HepG2 (cell line): ENCODE measurements at regions not wholly inside any gene's neighbourhood (a gene's known extent, or its start where the extent isn't known, plus 50 kb on each side); places are given as distances from the start of the nearest gene placed in this dataset.

Experiments
- ATAC-seq: fragments of 200-7000 bp; cut with Tn5 transposase; 3 replicates; pipeline ENCODE4 v1.9.1; 2020; ENCODE audit warnings: mild to moderate bottlenecking, moderate library complexity
- BruUV-seq: library from RNA; stranded (reverse); fragments of 400-500 nt; replicated peaks from 2 replicates; lab custom pipeline; 2021; lab: Mats Ljungman, UMichigan
- CTCF ChIA-PET: fragments of 300-600 bp; formaldehyde crosslinking; extraction: SDS; loops from one replicate; lab custom pipeline; 2021; ENCODE audit warnings: low total read pairs, inconsistent platforms, low intra/inter-chr PET ratio; lab: Yijun Ruan, JAX
- POLR2A ChIA-PET: fragments of 350-600 bp; sonication (Branson Sonifier 250); formaldehyde crosslinking; loops from one replicate; lab custom pipeline; 2020; ENCODE audit warnings: antibody characterized with exemption, inconsistent platforms; lab: Yijun Ruan, JAX
- DNase-seq: peaks from one replicate; pipeline ENCODE4 v3.0.0-alpha.2; 2015; ENCODE audit warnings: low spot score
- FAIRE-seq: peaks from 3 replicates; lab custom pipeline; 2011; peaks lifted over from hg19 to GRCh38; lab: Jason Lieb, UNC
- H2AFZ ChIP-seq: one replicate; pipeline ENCODE4 v1.6.1; 2011; ENCODE audit warnings: low read length, inconsistent platforms
- H3K27ac ChIP-seq: fragments of 300-600 bp; 3 replicates; pipeline ENCODE4 v1.8.0; 2011; ENCODE audit warnings: mixed run types, mild to moderate bottlenecking, mixed read lengths, low read length, inconsistent platforms; ENCODE audit not compliant: insufficient read depth; ENCODE audit errors: extremely low read length
- H3K27me3 ChIP-seq, 2 experiments: fragments of 200-600 bp in 1 of 2; 2 replicates in 1 of 2; 3 replicates in 1 of 2; pipeline versions ENCODE4 v1.6.0 to v1.8.0; 2011; ENCODE audit warnings: low read length in 2 of 2, mild to moderate bottlenecking in 2 of 2, moderate library complexity in 2 of 2, inconsistent platforms in 1 of 2; ENCODE audit not compliant: insufficient read depth in 2 of 2, control insufficient read depth in 1 of 2
- H3K36me3 ChIP-seq, 2 experiments: fragments of 200-600 bp in 1 of 2; replicated peaks in 1 of 2; 2 replicates in 1 of 2; 3 replicates in 1 of 2; pipeline versions ENCODE4 v1.5.1 to v1.8.0; 2011; ENCODE audit warnings: low read length in 2 of 2, inconsistent platforms in 1 of 2; ENCODE audit not compliant: insufficient read depth in 2 of 2, control insufficient read depth in 1 of 2
- H3K4me1 ChIP-seq: 2 replicates; pipeline ENCODE4 v1.5.1; 2012; ENCODE audit warnings: low read length, inconsistent platforms; ENCODE audit not compliant: insufficient read depth
- H3K4me2 ChIP-seq: 2 replicates; pipeline ENCODE4 v1.6.0; 2011; ENCODE audit warnings: low read depth, low read length, inconsistent platforms
- H3K4me3 ChIP-seq, 3 experiments: fragments of 200-600 bp in 1 of 3; sonication (generic), shearing (Covaris generic) in 1 of 3; replicated peaks in 1 of 3; 2 replicates each; pipeline ENCODE4 v1.5.1; 2011 to 2016; ENCODE audit warnings: low read length in 3 of 3, inconsistent platforms in 2 of 3, low read depth in 2 of 3, mild to moderate bottlenecking in 2 of 3, control low read depth in 1 of 3, mixed read lengths in 1 of 3; ENCODE audit not compliant: insufficient read depth in 1 of 3
- H3K79me2 ChIP-seq: one replicate; pipeline ENCODE4 v1.6.1; 2011; ENCODE audit warnings: low read length, inconsistent platforms; ENCODE audit not compliant: insufficient read depth
- H3K9ac ChIP-seq: 2 replicates; pipeline ENCODE4 v1.6.0; 2011; ENCODE audit warnings: mild to moderate bottlenecking, low read depth, low read length, inconsistent platforms; ENCODE audit not compliant: insufficient read depth
- H3K9me3 ChIP-seq: 2 replicates; pipeline ENCODE4 v1.5.1; 2012; ENCODE audit warnings: mild to moderate bottlenecking, low read length
- H4K20me1 ChIP-seq: 2 replicates; pipeline ENCODE4 v1.6.0; 2011; ENCODE audit warnings: inconsistent platforms, mild to moderate bottlenecking, low read length, moderate library complexity; ENCODE audit not compliant: insufficient read depth
- ATF7-NPFF ChIP-seq: sonication (generic); formaldehyde crosslinking; IDR thresholded peaks from 2 replicates; pipeline ENCODE4 v1.8.1; 2023; ENCODE audit warnings: mild to moderate bottlenecking, low read depth, missing genetic modification reagents, moderate library complexity
- CC2D1A ChIP-seq: sonication (generic); formaldehyde crosslinking; IDR thresholded peaks from 2 replicates; pipeline ENCODE4 v1.8.1; 2023; ENCODE audit warnings: mild to moderate bottlenecking, missing genetic modification reagents
- CREB3 ChIP-seq: sonication (generic); formaldehyde crosslinking; IDR thresholded peaks from 2 replicates; pipeline ENCODE4 v1.5.0; 2020; ENCODE audit warnings: missing genetic modification reagents
- DNMT3B ChIP-seq: conservative IDR thresholded peaks from 2 replicates; pipeline ENCODE4 v1.6.1; 2016; ENCODE audit warnings: missing biosample characterization, control low read depth
- FIP1L1 ChIP-seq: fragments of 200-400 bp; formaldehyde crosslinking; IDR thresholded peaks from 2 replicates; pipeline ENCODE4 v1.6.1; 2018; ENCODE audit warnings: low read depth, mild to moderate bottlenecking, low read length, moderate library complexity, borderline replicate concordance; ENCODE audit not compliant: insufficient read depth
- POGZ ChIP-seq: sonication (generic); formaldehyde crosslinking; IDR thresholded peaks from 2 replicates; pipeline ENCODE4 v1.4.0; 2020; ENCODE audit warnings: mild to moderate bottlenecking, missing genetic modification reagents
- SMYD3 ChIP-seq: sonication (generic); formaldehyde crosslinking; IDR thresholded peaks from 2 replicates; pipeline ENCODE4 v1.8.1; 2023; ENCODE audit warnings: mild to moderate bottlenecking, missing genetic modification reagents
- TAF1 ChIP-seq: sonication (generic); formaldehyde crosslinking; IDR thresholded peaks from 2 replicates; pipeline ENCODE4 v1.4.0; 2020; ENCODE audit warnings: missing genetic modification reagents
- ZBTB33 ChIP-seq: sonication (generic); formaldehyde crosslinking; IDR thresholded peaks from 2 replicates; pipeline ENCODE4 v1.4.0; 2020; ENCODE audit warnings: missing genetic modification reagents
- ZMYM2 ChIP-seq: sonication (generic); formaldehyde crosslinking; IDR thresholded peaks from 2 replicates; pipeline ENCODE4 v1.8.0; 2022; ENCODE audit warnings: mild to moderate bottlenecking, missing genetic modification reagents
- ZNF207 ChIP-seq: fragments of 450-650 bp; IDR thresholded peaks from 2 replicates; pipeline ENCODE4 v1.6.1; 2016; ENCODE audit warnings: antibody characterized with exemption, borderline replicate concordance
- ZNF331 ChIP-seq: sonication (generic); formaldehyde crosslinking; IDR thresholded peaks from 2 replicates; pipeline ENCODE4 v1.4.0; 2020; ENCODE audit warnings: missing genetic modification reagents
- ZNF577 ChIP-seq: sonication (generic); formaldehyde crosslinking; IDR thresholded peaks from 2 replicates; pipeline ENCODE4 v1.4.0; 2020; ENCODE audit warnings: mild to moderate bottlenecking, low read depth, missing genetic modification reagents, borderline replicate concordance
- ZNF777 ChIP-seq: sonication (generic); formaldehyde crosslinking; IDR thresholded peaks from 2 replicates; pipeline ENCODE4 v1.4.0; 2020; ENCODE audit warnings: missing genetic modification reagents
- in situ Hi-C: cut with HindIII; loops from 2 replicates; pipeline ENCODE4 v1.10.0; 2017; ENCODE audit warnings: low pct_unique_long_range_greater_than_20kb; ENCODE audit not compliant: extremely low pct_ligation_motif_present
- intact Hi-C: fragments of 100-400 bp; cut with micrococcal nuclease; formaldehyde crosslinking; loops from one replicate; pipeline ENCODE4 v1.10.0; 2022; ENCODE audit not compliant: unreplicated experiment

- ChIA-PET CTCF (no interaction called here), POLR2A (no interaction called here)
- DNase-seq (no peak), FAIRE-seq (no peak), ATAC-seq (no peak)
- Histone ChIP-seq H3K9me3 (no peaks in the 10 kb centered on the region), H3K4me1 (no peaks in the 10 kb centered on the region), H4K20me1 (no peaks in the 10 kb centered on the region), H3K36me3 (no peaks in the 10 kb centered on the region), H3K9ac (no peak overlapping the region), H2AFZ (no peak overlapping the region), H3K79me2 (no peaks in the 10 kb centered on the region), H3K4me2 (no peak overlapping the region), H3K4me3 (no peak overlapping the region), H3K27me3 (no peaks in the 10 kb centered on the region), H3K27ac (no peak overlapping the region)
- TF ChIP-seq TAF1 (no peak), ZBTB33 (no peak), CREB3 (CRISPR knock-in tag) (no peak), ZMYM2 (CRISPR knock-in tag) (no peak), ZNF777 (CRISPR knock-in tag) (no peak), ZNF577 (CRISPR knock-in tag) (no peak), ZNF207 (no peak), ZNF331 (CRISPR knock-in tag) (no peak), FIP1L1 (no peak), CC2D1A (no peak), SMYD3 (CRISPR knock-in tag) (no peak), POGZ (CRISPR knock-in tag) (no peak), ATF7-NPFF (no peak), DNMT3B (CRISPR knock-in tag) (no peak)
- intact Hi-C loops: no loop called here
- BruUV-seq: no TSS peak
- in situ Hi-C loops: no loop called here
Observed at GRCh38 chr18:2027756-2028155, 543.5 kb downstream of the METTL4 start.
